BJ (cell line): ENCODE measurements at regions not wholly inside any gene's neighbourhood (a gene's known extent, or its start where the extent isn't known, plus 50 kb on each side); places are given as distances from the start of the nearest gene placed in this dataset.
A peak's percentile ranks its signal among the peaks of the same experiment; 100 is the strongest.

Experiments used
- CTCF ChIA-PET: fragments of 350-600 bp; formaldehyde crosslinking; extraction: SDS; loops from one replicate; lab custom pipeline; 2021; ENCODE audit warnings: antibody characterized with exemption, inconsistent platforms; lab: Yijun Ruan, JAX
- POLR2A ChIA-PET: fragments of 300-600 bp; sonication (Branson Sonifier 250); formaldehyde crosslinking; extraction: SDS; loops from one replicate; lab custom pipeline; 2021; ENCODE audit warnings: antibody characterized with exemption; lab: Charles Lee
- DNase-seq: peaks from one replicate; pipeline ENCODE4 v3.0.0-alpha.2; 2011; ENCODE audit warnings: low read depth
- H3K27me3 ChIP-seq: 2 replicates; pipeline ENCODE4 v1.6.0; 2011; ENCODE audit warnings: low read length; ENCODE audit not compliant: control insufficient read depth, insufficient read depth
- H3K36me3 ChIP-seq: 2 replicates; pipeline ENCODE4 v1.5.1; 2011; ENCODE audit warnings: low read length; ENCODE audit not compliant: control insufficient read depth, insufficient read depth
- H3K4me3 ChIP-seq: 2 replicates; pipeline ENCODE4 v1.5.1; 2011; ENCODE audit warnings: low read depth, mild to moderate bottlenecking, control low read depth, low read length
- CTCF ChIP-seq: IDR thresholded peaks from 2 replicates; pipeline ENCODE4 v1.5.1; 2011; ENCODE audit warnings: low read depth, mild to moderate bottlenecking, control low read depth, inconsistent platforms, low read length, moderate library complexity; ENCODE audit not compliant: insufficient read depth

- no peak for TF ChIP-seq CTCF
- ChIA-PET CTCF (interaction anchor here (0.8 kb wide), 1 partner anchor 369 kb away, joined by 3 read pairs; no protein-coding TSS in a partner anchor), POLR2A (no interaction called here)
- Histone ChIP-seq H3K27me3 (no peaks in the 10 kb centered on the region), H3K36me3 (no peaks in the 10 kb centered on the region), H3K4me3 (no peak overlapping the region)
- DNase-seq = no peak
Measured at GRCh38 chr5:125041798-125042197, 295.4 kb upstream of the ZNF608 start.

GRCh38 chr5:125042261-125042890, 295.9 kb upstream of the ZNF608 start:
- no peaks in the 10 kb centered on the region for H3K27me3 ChIP-seq
- POLR2A ChIA-PET = no interaction called here
- H3K36me3 ChIP-seq = no peaks in the 10 kb centered on the region
- no peak for TF ChIP-seq CTCF
- CTCF ChIA-PET = interaction anchor here (0.8 kb wide), 1 partner anchor 369 kb away, joined by 3 read pairs; no protein-coding TSS in a partner anchor
- peak; percentile 49 for DNase-seq
- no peak overlapping the region for H3K4me3 ChIP-seq

- no peak overlapping the region for H3K4me3 ChIP-seq
- no peaks in the 10 kb centered on the region for H3K27me3 ChIP-seq
- ChIA-PET CTCF (no interaction called here), POLR2A (interaction anchor here (0.6 kb wide), 1 partner anchor 702 kb away, joined by 5 read pairs; no protein-coding TSS in a partner anchor)
- no peak for DNase-seq
- TF ChIP-seq CTCF = no peak
- H3K36me3 ChIP-seq = no peaks in the 10 kb centered on the region
Measured at GRCh38 chr5:125043781-125044391, 297.4 kb upstream of the ZNF608 start.

GRCh38 chr5:125044491-125045282, 298.2 kb upstream of the ZNF608 start:
- no peaks in the 10 kb centered on the region for H3K27me3 ChIP-seq
- POLR2A ChIA-PET = no interaction called here
- no peak overlapping the region for H3K4me3 ChIP-seq
- no peak for TF ChIP-seq CTCF
- no peak for DNase-seq
- CTCF ChIA-PET = interaction anchor here (0.6 kb wide), 1 partner anchor 50 kb away, joined by 3 read pairs; no protein-coding TSS in a partner anchor
- no peaks in the 10 kb centered on the region for H3K36me3 ChIP-seq

- TF ChIP-seq CTCF = no peak
- ChIA-PET POLR2A (no interaction called here), CTCF (no interaction called here)
- no peaks in the 10 kb centered on the region for H3K27me3 ChIP-seq
- no peak for DNase-seq
- H3K36me3 ChIP-seq = no peaks in the 10 kb centered on the region
- no peak overlapping the region for H3K4me3 ChIP-seq
Measured at GRCh38 chr5:125045646-125046045, 299.2 kb upstream of the ZNF608 start.
